ENCODE measurements at regions not wholly inside any gene's neighbourhood (a gene's known extent, or its start where the extent isn't known, plus 50 kb on each side); places are given as distances from the start of the nearest gene placed in this dataset.

- ChIA-PET CTCF (no interaction called here), POLR2A (no interaction called here)
- Mint-ChIP-seq H3K27me3 (peaks cover 1% of the 10 kb centered on the region), H3K27ac (no peak overlapping the region), H3K4me3 (no peak overlapping the region), H3K4me1 (ENCODE audit: low read depth) (no peaks in the 10 kb centered on the region), H3K36me3 (ENCODE audit: low read depth) (no peaks in the 10 kb centered on the region), H3K9me3 (no peaks in the 10 kb centered on the region)
- no peak for ATAC-seq
- DNase-seq: no peak
- TF ChIP-seq CTCF (IDR thresholded peaks at IDR 0.05): no peak
- intact Hi-C loops (cut with micrococcal nuclease): no loop called here
These were observed 365.8 kb upstream of the RGMA start for GRCh38 chr15:93454788-93455187.

- no peak for TF ChIP-seq CTCF (IDR thresholded peaks at IDR 0.05)
- CTCF ChIA-PET: no interaction called here
- Mint-ChIP-seq H3K36me3 (ENCODE audit: low read depth) (no peaks in the 10 kb centered on the region), H3K27me3 (peaks cover 1% of the 10 kb centered on the region), H3K4me1 (ENCODE audit: low read depth) (no peaks in the 10 kb centered on the region), H3K4me3 (no peak overlapping the region), H3K27ac (no peak overlapping the region), H3K9me3 (no peaks in the 10 kb centered on the region)
- DNase-seq (no peak), ATAC-seq (no peak)
- POLR2A ChIA-PET: no interaction called here
- intact Hi-C loops (cut with micrococcal nuclease): no loop called here
These were observed 363.7 kb upstream of the RGMA start for GRCh38 chr15:93452537-93453211.

GRCh38 chr15:93451822-93452221, 362.8 kb upstream of the RGMA start:
- POLR2A ChIA-PET: no interaction called here
- CTCF ChIA-PET: no interaction called here
- TF ChIP-seq CTCF (IDR thresholded peaks at IDR 0.05): no peak

GRCh38 chr15:93451265-93451664, 362.3 kb upstream of the RGMA start:
- H3K36me3 Mint-ChIP-seq (ENCODE audit: low read depth): no peaks in the 10 kb centered on the region
- POLR2A ChIA-PET: no interaction called here

More at GRCh38 chr15:93451822-93452221, 362.8 kb upstream of the RGMA start:
- intact Hi-C loops (cut with micrococcal nuclease): no loop called here
- no peak for DNase-seq
- no peaks in the 10 kb centered on the region for H3K4me1 Mint-ChIP-seq (ENCODE audit: low read depth)
- H3K36me3 Mint-ChIP-seq (ENCODE audit: low read depth): no peaks in the 10 kb centered on the region
- ATAC-seq: no peak
- peaks cover 1% of the 10 kb centered on the region for H3K27me3 Mint-ChIP-seq
- H3K4me3 Mint-ChIP-seq: no peak overlapping the region
- no peaks in the 10 kb centered on the region for H3K9me3 Mint-ChIP-seq
- no peak overlapping the region for H3K27ac Mint-ChIP-seq

GRCh38 chr15:93449798-93450197, 360.8 kb upstream of the RGMA start:
- H3K36me3 Mint-ChIP-seq (ENCODE audit: low read depth): no peaks in the 10 kb centered on the region
- DNase-seq (no peak), ATAC-seq (no peak)
- intact Hi-C loops (cut with micrococcal nuclease): no loop called here
- ChIA-PET POLR2A (no interaction called here), CTCF (no interaction called here)
- no peaks in the 10 kb centered on the region for H3K9me3 Mint-ChIP-seq
- peaks cover 1% of the 10 kb centered on the region for H3K27me3 Mint-ChIP-seq
- H3K27ac Mint-ChIP-seq: no peak overlapping the region
- no peak overlapping the region for H3K4me3 Mint-ChIP-seq
- no peaks in the 10 kb centered on the region for H3K4me1 Mint-ChIP-seq (ENCODE audit: low read depth)
- no peak for TF ChIP-seq CTCF (IDR thresholded peaks at IDR 0.05)

More at GRCh38 chr15:93451265-93451664, 362.3 kb upstream of the RGMA start:
- intact Hi-C loops (cut with micrococcal nuclease): no loop called here
- Mint-ChIP-seq H3K4me1 (ENCODE audit: low read depth) (no peaks in the 10 kb centered on the region), H3K9me3 (no peaks in the 10 kb centered on the region), H3K27ac (no peak overlapping the region), H3K4me3 (no peak overlapping the region), H3K27me3 (peaks cover 1% of the 10 kb centered on the region)
- DNase-seq: no peak
- ATAC-seq: no peak
- TF ChIP-seq CTCF (IDR thresholded peaks at IDR 0.05): no peak
- CTCF ChIA-PET: no interaction called here
